ENCODE measurements at regions not wholly inside any gene's neighbourhood (a gene's known extent, or its start where the extent isn't known, plus 50 kb on each side); places are given as distances from the start of the nearest gene placed in this dataset.
A peak's percentile ranks its signal among the peaks of the same experiment; 100 is the strongest.

GRCh38 chr2:120441744-120442471 lies 96.0 kb downstream of the INHBB start:
- DNase-seq = peak; percentile 17 to 63

DNA sequence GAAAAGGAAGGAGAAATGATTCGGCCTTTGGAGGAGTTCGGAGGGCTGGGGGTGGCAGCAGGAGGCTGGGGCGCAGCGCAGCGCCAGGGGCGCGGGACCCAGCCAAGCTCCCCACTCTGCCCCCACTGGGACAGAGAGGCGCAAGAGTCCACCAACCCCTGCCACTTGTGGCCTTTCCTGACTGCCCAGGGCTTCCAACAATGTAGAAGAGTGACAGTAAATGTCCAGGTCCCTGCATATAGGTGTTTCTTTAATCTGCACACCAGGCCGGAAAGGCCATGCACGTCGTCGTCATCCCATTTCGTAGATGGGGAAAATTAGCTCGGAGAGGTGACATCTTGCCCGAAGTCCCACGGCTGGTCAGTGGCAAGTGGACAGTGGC lies 96.6 kb downstream of the INHBB start:
- no peak for DNase-seq

GRCh38 chr2:120442923-120443571 lies 97.1 kb downstream of the INHBB start:
- no peak for DNase-seq

GRCh38 chr2:120443946-120444345 lies 98.0 kb downstream of the INHBB start:
- DNase-seq = no peak

DNA sequence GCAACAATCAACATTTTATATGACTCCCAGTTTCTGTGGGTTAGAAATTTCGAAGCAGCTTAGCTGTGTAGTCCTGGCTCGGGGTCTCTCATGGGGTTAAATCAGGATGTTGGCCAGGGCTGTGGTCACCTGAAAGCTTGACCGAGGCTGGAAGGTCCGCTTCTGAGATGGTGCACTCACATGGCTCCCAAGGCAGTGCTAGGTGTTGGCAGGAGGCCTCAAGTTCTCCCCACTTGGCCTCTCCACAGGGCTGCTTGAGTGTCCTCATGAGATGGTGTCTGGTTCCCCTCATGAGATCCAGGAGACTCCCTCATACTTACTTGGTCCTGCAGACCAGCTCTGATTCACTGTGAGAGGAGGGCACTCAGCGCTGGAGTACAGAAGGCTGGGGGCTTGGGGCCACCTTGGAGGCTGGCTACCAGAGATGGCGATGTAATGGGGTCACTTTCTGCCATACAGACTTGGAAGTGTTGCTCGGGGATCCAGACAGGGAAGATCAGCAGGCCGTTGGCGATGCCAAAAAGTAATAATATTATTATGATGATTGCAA lies 98.8 kb downstream of the INHBB start:
- DNase-seq = no peak

GRCh38 chr2:120445449-120446143 lies 99.7 kb downstream of the INHBB start:
- DNase-seq = no peak

GRCh38 chr2:120446236-120447126 lies 100.5 kb downstream of the INHBB start:
- DNase-seq = peak in 1 of 2 experiments; percentile 45

DNA sequence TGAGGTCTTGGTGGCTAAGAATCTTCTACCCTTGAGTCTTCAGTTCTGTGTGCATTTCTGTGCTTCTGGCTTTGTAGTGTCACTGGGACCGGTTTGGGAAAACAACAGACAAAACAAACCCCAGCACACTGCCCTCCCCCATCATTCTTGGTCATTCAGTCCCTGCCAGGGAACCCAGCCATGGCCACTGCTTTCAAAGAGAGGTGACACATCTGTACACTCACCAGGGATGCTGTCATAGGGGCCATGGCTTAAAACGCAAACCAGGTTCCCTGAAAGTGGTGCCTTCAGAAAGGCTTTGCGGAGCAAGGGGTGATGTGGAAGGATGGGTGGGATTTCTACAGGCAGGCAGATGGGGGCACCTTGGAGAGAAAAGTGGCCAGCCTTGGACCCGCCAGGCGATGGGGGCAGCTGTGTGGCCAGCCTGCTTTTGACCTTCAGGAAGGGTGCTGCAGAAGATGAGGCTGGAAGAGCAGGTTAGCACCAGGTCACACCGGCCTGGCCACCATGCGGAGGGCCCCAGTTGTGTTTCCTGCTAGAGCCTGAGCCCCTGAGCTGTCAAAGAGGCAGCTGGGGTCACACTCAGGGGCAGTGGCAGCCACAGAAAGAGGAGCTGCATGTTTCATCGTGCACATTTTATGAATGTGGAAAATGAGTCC lies 101.3 kb downstream of the INHBB start:
- DNase-seq = no peak

DNA sequence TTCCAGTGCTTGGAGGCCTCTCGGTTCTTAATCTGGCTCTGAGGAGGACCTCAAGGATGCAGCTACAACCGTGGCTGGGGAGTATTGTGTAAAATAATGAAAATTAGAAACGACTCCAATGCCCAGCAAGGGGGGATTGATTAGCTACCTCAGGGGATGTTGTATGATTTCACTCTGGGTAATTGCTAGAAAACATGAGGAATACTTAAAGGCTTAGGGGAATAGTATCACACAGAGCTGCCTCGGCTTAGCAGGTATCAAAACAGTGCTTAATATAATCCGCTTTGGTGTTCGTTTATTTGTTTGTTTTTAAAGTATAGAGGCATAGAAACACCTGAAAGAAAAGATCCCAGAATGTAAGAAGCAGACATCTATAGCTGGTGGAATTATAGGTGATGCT lies 102.5 kb downstream of the INHBB start:
- DNase-seq = no peak

- no peak for DNase-seq
These were observed 103.2 kb downstream of the INHBB start for GRCh38 chr2:120448961-120449810.

GRCh38 chr2:120450196-120450820 lies 104.4 kb downstream of the INHBB start:
- no peak for DNase-seq

DNA sequence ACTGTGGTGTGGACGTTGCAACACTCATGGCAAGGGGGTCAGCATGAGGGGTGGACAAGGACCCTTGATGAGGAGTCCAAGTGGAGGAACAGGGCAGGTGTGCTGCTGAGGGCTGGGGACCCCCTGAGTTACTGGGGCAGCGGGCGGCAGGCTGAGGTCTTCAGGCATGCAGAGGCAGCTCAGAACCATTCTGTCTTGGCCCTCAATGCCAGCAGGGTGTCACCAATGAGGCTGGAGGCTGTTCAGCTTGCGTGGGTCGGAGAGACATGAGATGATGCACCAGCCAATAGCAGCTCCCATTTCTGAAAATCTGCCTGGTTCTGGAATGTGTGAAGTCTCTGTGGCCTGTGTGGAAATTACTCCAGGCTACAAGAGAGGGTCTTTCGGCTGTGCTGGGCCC lies 105.4 kb downstream of the INHBB start:
- no peak for DNase-seq

- no peak for DNase-seq
These were observed 106.2 kb downstream of the INHBB start for GRCh38 chr2:120452131-120452530.

DNA sequence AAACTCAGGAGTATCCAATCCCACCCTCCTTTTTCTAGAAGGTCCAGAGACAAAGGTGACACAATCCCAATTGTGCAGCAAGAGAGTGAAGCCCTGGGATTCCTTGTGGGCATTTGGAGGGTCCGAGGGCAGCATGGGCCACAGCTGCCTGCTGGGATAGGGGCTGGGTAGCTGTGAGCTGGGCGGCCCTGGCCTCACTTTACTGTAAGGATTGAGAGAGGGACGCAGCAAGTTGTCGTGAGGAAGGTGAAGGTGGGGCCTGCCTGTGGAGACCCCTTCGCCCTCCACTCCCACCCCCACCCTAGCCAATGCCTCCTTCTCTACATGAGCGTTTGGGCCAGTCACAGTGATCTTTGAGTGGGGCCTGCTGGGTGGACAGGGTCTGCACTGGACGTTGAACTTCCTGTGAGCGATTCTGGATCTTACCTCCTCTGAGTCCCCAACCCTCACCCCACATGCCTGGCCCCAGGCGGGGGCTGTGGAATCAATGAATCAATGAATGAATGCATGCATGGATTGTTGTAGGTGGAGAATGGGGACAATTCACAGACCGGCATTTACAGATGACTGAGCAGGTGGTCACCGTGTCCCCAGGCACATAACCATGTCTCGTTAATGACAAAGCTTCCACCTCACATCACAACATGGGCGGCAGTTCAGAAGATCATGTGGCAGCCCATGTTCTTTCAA lies 107.2 kb downstream of the INHBB start:
- DNase-seq = no peak

DNA sequence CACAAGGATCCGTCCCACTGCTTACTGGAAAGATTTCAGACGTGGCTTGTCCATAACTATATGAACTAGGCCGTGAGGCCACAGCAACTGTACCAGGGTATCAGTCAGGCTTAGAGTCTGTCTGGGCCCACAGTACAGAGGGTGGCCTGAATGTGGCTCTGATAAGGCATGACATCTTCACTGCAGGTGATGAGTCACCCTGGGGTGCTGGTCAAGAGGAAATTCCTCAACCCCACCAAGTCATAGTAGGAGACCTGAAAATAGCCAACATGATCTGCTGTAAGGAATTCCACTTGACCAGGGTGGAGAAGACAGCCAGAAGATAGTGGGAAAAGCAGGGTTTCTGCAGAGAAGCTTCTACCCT lies 107.7 kb downstream of the INHBB start:
- DNase-seq = no peak

GRCh38 chr2:120454654-120455385 lies 108.9 kb downstream of the INHBB start:
- no peak for DNase-seq

GRCh38 chr2:120455390-120455789 lies 109.5 kb downstream of the INHBB start:
- DNase-seq = no peak

DNA sequence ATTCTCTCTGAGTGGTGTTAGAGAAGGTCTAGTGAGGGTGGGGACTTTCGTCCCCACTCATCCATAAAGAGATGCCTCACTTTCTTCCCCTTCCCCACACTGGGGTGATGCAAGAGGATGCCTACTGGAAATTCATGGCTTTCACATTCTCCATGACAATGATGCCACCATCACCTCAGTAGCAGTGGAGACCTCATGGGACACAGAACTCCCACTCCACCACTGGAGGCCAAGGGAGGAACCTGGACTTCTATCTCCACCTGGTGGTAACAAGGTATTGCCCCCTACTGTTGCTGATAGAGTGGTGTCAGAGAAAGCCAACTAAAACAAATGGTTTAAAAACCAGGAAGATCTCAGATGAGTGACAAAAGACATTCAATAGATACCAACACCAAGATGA lies 110.9 kb downstream of the INHBB start:
- no peak for DNase-seq

GRCh38 chr2:120460511-120460910 lies 114.6 kb downstream of the INHBB start:
- DNase-seq = no peak

Data from SHP77 (cell line).